ENCODE measurements at regions not wholly inside any gene's neighbourhood (a gene's known extent, or its start where the extent isn't known, plus 50 kb on each side); places are given as distances from the start of the nearest gene placed in this dataset.

- DNase-seq, result no peak
- intact Hi-C loops (cut with DNase I), result no loop called here
- Histone ChIP-seq H3K27me3 (ENCODE audit: low read depth) (no peaks in the 10 kb centered on the region), H3K4me1 (peaks cover 14% of the 10 kb centered on the region), H3K27ac (no peak overlapping the region), H3K36me3 (no peaks in the 10 kb centered on the region), H3K4me3 (no peak overlapping the region), H3K9me3 (no peaks in the 10 kb centered on the region)
- ATAC-seq, result no peak
- TF ChIP-seq CTCF (IDR thresholded peaks at IDR 0.05), result no peak
Measured at GRCh38 chr13:33508060-33508459, 222.5 kb upstream of the STARD13 start.

GRCh38 chr13:33509642-33510229, 224.2 kb upstream of the STARD13 start:
- peak overlapping the region; percentile 79 for H3K27ac ChIP-seq
- H3K27me3 ChIP-seq (ENCODE audit: low read depth), result no peaks in the 10 kb centered on the region
- DNase-seq (no peak), ATAC-seq (peak; percentile 80 to 84)
- no peak for TF ChIP-seq CTCF (IDR thresholded peaks at IDR 0.05)
- H3K36me3 ChIP-seq, result no peaks in the 10 kb centered on the region
- intact Hi-C loops (cut with DNase I), result no loop called here
- H3K4me3 ChIP-seq, result no peak overlapping the region
- no peaks in the 10 kb centered on the region for H3K9me3 ChIP-seq
- peaks cover 14% of the 10 kb centered on the region for H3K4me1 ChIP-seq

GRCh38 chr13:33510350-33510970, 224.9 kb upstream of the STARD13 start:
- no peaks in the 10 kb centered on the region for H3K9me3 ChIP-seq
- H3K4me3 ChIP-seq, result no peak overlapping the region
- peak overlapping the region; percentile 79 for H3K27ac ChIP-seq
- ATAC-seq, result no peak
- no peaks in the 10 kb centered on the region for H3K36me3 ChIP-seq
- H3K27me3 ChIP-seq (ENCODE audit: low read depth), result no peaks in the 10 kb centered on the region
- intact Hi-C loops (cut with DNase I), result no loop called here
- peaks cover 14% of the 10 kb centered on the region for H3K4me1 ChIP-seq
- no peak for DNase-seq
- no peak for TF ChIP-seq CTCF (IDR thresholded peaks at IDR 0.05)

- no peak overlapping the region for H3K4me3 ChIP-seq
- DNase-seq (no peak), ATAC-seq (no peak)
- no peak for TF ChIP-seq CTCF (IDR thresholded peaks at IDR 0.05)
- no peaks in the 10 kb centered on the region for H3K36me3 ChIP-seq
- intact Hi-C loops (cut with DNase I), result no loop called here
- no peaks in the 10 kb centered on the region for H3K9me3 ChIP-seq
- no peak overlapping the region for H3K27ac ChIP-seq
- H3K27me3 ChIP-seq (ENCODE audit: low read depth), result no peaks in the 10 kb centered on the region
- H3K4me1 ChIP-seq, result peaks cover 14% of the 10 kb centered on the region
Measured at GRCh38 chr13:33512880-33513554, 227.5 kb upstream of the STARD13 start.

- no peak for DNase-seq
- Histone ChIP-seq H3K4me1 (peaks cover 10% of the 10 kb centered on the region), H3K27ac (no peak overlapping the region), H3K36me3 (no peaks in the 10 kb centered on the region), H3K9me3 (no peaks in the 10 kb centered on the region), H3K27me3 (ENCODE audit: low read depth) (no peaks in the 10 kb centered on the region), H3K4me3 (no peak overlapping the region)
- no peak for ATAC-seq
- intact Hi-C loops (cut with DNase I), result no loop called here
- no peak for TF ChIP-seq CTCF (IDR thresholded peaks at IDR 0.05)
Measured at GRCh38 chr13:33514362-33514761, 228.8 kb upstream of the STARD13 start.

All from lower lobe of right lung (tissue), 2 donors.